ENCODE measurements at regions not wholly inside any gene's neighbourhood (a gene's known extent, or its start where the extent isn't known, plus 50 kb on each side); places are given as distances from the start of the nearest gene placed in this dataset.
"Not testable (repeated sequence)": the region's sequence is repeated elsewhere in the genome, so short reads cannot be mapped to it uniquely, and the experiment has no call there.

DNA sequence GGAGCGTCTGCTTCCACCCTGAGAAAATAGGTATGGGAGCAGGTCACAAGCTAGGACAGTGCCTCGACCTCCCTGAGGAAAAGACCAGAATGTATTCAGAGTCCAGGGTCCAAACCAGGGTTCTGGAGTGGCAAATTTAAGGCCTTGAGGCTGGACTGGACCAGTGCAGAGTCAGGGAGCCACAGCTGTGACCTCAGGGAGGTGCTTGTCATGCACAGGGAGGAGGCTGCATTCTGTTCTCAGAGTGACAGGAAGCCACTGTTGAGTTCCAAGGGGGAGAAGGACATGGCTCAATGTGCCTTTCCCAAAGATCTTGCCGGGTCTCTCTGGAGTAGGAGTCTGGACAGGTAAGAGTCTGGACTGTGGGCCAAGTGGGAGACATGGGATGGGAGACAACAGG is 254.0 kb downstream of the BCL2L11 start:
- H3K9me3 Mint-ChIP-seq (ENCODE audit: unreplicated experiment); DNase-seq; H3K4me1 Mint-ChIP-seq (ENCODE audit: low read depth, unreplicated experiment); H3K36me3 Mint-ChIP-seq (ENCODE audit: unreplicated experiment); H3K27me3 Mint-ChIP-seq (ENCODE audit: unreplicated experiment); H3K27ac Mint-ChIP-seq (ENCODE audit: unreplicated experiment); H3K4me3 Mint-ChIP-seq (ENCODE audit: unreplicated experiment): not testable (repeated sequence)

GRCh38 chr2:111375320-111375883 is 254.7 kb downstream of the BCL2L11 start:
- not testable (repeated sequence) for H3K27me3 Mint-ChIP-seq (ENCODE audit: unreplicated experiment); H3K4me3 Mint-ChIP-seq (ENCODE audit: unreplicated experiment); H3K27ac Mint-ChIP-seq (ENCODE audit: unreplicated experiment); DNase-seq; H3K36me3 Mint-ChIP-seq (ENCODE audit: unreplicated experiment); H3K4me1 Mint-ChIP-seq (ENCODE audit: low read depth, unreplicated experiment); H3K9me3 Mint-ChIP-seq (ENCODE audit: unreplicated experiment)

DNA sequence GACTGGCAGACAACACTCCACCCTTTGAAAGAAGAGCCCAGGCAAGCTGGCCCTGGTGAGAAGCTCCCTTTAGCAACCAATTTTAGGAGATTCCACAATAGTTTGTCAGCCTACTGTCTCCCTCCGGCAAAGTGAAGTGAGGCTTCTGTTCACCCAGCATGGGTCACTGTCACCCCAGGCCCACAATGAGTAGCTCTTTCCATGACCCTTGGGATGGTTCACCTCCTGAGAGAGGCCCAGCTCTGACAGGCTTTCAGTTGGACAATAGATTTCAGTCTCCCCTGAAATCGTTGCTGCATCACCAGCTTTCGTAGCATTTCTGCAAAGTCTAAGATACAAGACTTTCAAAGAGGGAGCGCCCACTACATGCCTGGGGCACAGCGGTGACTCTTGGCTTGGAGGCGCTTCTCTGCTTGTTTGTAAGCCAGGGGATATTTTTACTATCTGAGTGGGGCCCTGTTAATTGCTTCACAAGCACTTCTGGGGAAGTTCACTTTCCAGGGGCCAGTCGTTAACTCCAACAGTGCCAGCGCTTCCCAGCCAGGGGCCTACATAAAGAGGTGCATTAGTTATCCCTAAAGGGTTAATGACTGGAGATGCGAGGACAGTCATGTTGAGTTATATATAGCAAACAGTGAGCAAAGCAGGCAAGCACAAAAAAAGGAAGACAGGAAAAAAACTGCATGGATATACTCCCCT is 255.7 kb downstream of the BCL2L11 start:
- not testable (repeated sequence) for H3K27ac Mint-ChIP-seq (ENCODE audit: unreplicated experiment); DNase-seq; H3K4me3 Mint-ChIP-seq (ENCODE audit: unreplicated experiment); H3K36me3 Mint-ChIP-seq (ENCODE audit: unreplicated experiment); H3K4me1 Mint-ChIP-seq (ENCODE audit: low read depth, unreplicated experiment); H3K9me3 Mint-ChIP-seq (ENCODE audit: unreplicated experiment); H3K27me3 Mint-ChIP-seq (ENCODE audit: unreplicated experiment)

- H3K27me3 Mint-ChIP-seq (ENCODE audit: unreplicated experiment); H3K36me3 Mint-ChIP-seq (ENCODE audit: unreplicated experiment); H3K4me3 Mint-ChIP-seq (ENCODE audit: unreplicated experiment); H3K9me3 Mint-ChIP-seq (ENCODE audit: unreplicated experiment); DNase-seq; H3K27ac Mint-ChIP-seq (ENCODE audit: unreplicated experiment); H3K4me1 Mint-ChIP-seq (ENCODE audit: low read depth, unreplicated experiment): not testable (repeated sequence)
Observed at GRCh38 chr2:111376971-111377352, 256.2 kb downstream of the BCL2L11 start.

- H3K36me3 Mint-ChIP-seq (ENCODE audit: unreplicated experiment); H3K4me3 Mint-ChIP-seq (ENCODE audit: unreplicated experiment); H3K4me1 Mint-ChIP-seq (ENCODE audit: low read depth, unreplicated experiment); H3K27ac Mint-ChIP-seq (ENCODE audit: unreplicated experiment); DNase-seq; H3K27me3 Mint-ChIP-seq (ENCODE audit: unreplicated experiment); H3K9me3 Mint-ChIP-seq (ENCODE audit: unreplicated experiment): not testable (repeated sequence)
Observed at GRCh38 chr2:111377386-111377959, 256.8 kb downstream of the BCL2L11 start.

GRCh38 chr2:111378348-111378747 is 257.6 kb downstream of the BCL2L11 start:
- H3K27me3 Mint-ChIP-seq (ENCODE audit: unreplicated experiment); DNase-seq; H3K9me3 Mint-ChIP-seq (ENCODE audit: unreplicated experiment); H3K27ac Mint-ChIP-seq (ENCODE audit: unreplicated experiment); H3K36me3 Mint-ChIP-seq (ENCODE audit: unreplicated experiment); H3K4me3 Mint-ChIP-seq (ENCODE audit: unreplicated experiment); H3K4me1 Mint-ChIP-seq (ENCODE audit: low read depth, unreplicated experiment): not testable (repeated sequence)

DNA sequence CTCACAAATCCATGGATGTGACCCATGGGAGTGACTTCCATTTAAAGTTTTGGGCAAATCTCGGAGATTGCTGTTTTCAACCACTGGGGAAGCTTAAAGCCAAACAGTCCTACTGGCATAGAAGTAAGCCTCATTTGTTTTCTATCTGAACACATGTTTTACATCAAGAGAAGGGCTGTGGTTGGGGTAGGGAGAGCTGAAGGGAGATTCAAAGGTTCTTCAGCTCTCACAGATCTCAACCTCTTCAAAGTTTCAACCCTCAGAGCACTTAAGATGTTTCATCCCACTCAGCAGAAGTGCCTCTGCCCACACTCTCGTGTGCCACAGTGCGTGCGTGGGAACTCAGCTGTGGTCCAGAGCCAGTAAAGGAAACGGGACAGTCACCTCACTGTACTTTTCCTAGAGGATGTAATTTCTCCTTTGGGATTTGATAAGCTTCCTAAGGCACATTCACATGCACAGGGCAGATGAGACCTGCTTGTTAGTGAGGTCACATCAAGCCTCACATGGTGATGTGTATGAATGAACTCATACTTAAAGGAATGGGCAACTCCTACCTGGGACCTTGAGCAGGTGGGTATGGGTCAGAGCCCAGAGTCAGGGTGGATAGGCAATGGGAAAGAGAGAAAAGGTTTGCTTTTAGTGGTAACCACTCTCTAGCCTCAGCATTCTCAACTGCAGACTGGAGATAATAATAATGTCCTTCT is 260.2 kb downstream of the BCL2L11 start:
- not testable (repeated sequence) for DNase-seq; H3K27me3 Mint-ChIP-seq (ENCODE audit: unreplicated experiment); H3K36me3 Mint-ChIP-seq (ENCODE audit: unreplicated experiment); H3K27ac Mint-ChIP-seq (ENCODE audit: unreplicated experiment); H3K9me3 Mint-ChIP-seq (ENCODE audit: unreplicated experiment); H3K4me3 Mint-ChIP-seq (ENCODE audit: unreplicated experiment); H3K4me1 Mint-ChIP-seq (ENCODE audit: low read depth, unreplicated experiment)

- not testable (repeated sequence) for H3K4me1 Mint-ChIP-seq (ENCODE audit: low read depth, unreplicated experiment); DNase-seq; H3K27me3 Mint-ChIP-seq (ENCODE audit: unreplicated experiment); H3K4me3 Mint-ChIP-seq (ENCODE audit: unreplicated experiment); H3K27ac Mint-ChIP-seq (ENCODE audit: unreplicated experiment); H3K36me3 Mint-ChIP-seq (ENCODE audit: unreplicated experiment); H3K9me3 Mint-ChIP-seq (ENCODE audit: unreplicated experiment)
Observed at GRCh38 chr2:111381530-111382306, 261.0 kb downstream of the BCL2L11 start.

DNA sequence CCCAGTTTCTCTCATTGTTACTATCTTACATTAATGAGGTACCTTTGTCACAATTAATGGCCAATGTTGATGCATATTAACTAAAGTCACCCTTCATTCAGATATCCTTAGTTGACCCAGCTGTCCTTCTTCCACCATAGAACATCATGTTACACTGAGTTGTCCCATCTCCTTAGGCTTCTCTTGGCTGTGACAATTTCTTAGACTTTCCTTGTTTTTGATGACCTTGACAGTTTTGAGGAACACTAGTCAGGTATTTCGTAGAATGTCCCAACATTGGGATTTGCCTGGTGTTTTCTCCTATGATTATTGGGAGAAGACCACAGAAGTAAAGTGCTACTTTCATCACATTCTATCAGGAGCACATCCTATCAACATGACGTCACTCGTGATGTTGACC is 261.8 kb downstream of the BCL2L11 start:
- not testable (repeated sequence) for H3K36me3 Mint-ChIP-seq (ENCODE audit: unreplicated experiment); H3K9me3 Mint-ChIP-seq (ENCODE audit: unreplicated experiment); H3K27ac Mint-ChIP-seq (ENCODE audit: unreplicated experiment); H3K27me3 Mint-ChIP-seq (ENCODE audit: unreplicated experiment); H3K4me3 Mint-ChIP-seq (ENCODE audit: unreplicated experiment); H3K4me1 Mint-ChIP-seq (ENCODE audit: low read depth, unreplicated experiment); DNase-seq

DNA sequence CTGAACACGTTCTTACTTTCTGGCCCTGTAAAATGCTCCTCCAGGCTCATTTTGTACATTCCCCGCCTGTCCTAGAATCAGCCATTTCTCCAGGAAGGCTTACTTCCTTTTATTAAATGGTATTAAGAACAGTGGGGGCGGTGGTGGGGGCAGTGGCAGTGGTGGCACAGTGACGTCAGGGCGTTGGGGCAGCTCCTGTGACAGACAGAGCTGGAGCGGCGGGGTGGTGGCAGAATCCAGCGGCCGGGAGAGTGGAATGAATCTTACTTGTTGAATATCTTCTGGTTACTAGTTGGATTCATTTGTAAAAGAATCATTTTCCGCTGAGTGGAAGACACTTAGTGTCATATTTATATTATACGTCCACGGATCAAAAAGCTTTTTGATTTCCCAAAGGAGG is 262.6 kb downstream of the BCL2L11 start:
- not testable (repeated sequence) for H3K9me3 Mint-ChIP-seq (ENCODE audit: unreplicated experiment); H3K36me3 Mint-ChIP-seq (ENCODE audit: unreplicated experiment); H3K27ac Mint-ChIP-seq (ENCODE audit: unreplicated experiment); H3K4me3 Mint-ChIP-seq (ENCODE audit: unreplicated experiment); H3K4me1 Mint-ChIP-seq (ENCODE audit: low read depth, unreplicated experiment); H3K27me3 Mint-ChIP-seq (ENCODE audit: unreplicated experiment); DNase-seq

DNA sequence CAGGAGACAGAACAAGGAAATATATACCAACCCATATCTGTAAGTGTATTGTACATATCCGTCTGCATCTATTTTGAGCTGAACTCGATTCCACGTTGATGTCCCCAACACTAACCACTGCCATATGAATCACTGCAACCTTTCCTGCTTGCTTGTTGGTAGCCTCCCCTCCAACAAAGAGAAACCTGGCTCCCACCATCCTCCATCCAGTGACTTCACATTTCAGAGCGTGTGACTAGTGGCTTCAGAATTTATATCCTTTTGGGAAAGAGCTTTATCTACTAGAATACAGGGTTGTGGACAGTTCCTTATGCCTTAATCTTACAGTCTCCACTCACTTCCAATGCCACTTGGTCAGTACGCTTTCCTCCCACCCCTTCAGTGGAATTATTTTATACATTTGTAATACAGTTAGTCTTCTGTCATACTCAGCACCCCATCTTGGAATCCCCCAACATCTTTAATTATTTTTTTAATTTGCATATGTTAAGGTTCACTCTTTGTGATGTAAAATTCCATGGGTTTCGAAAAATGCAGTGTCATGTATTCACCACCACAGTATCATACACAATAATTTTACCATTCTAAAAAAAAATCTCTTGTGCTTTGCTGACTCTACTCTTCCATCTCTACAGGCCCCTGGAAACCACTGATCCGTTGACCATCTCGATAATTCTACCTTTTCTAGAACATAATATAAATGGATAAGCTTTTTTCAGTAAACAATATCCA is 264.7 kb downstream of the BCL2L11 start:
- DNase-seq; H3K4me1 Mint-ChIP-seq (ENCODE audit: low read depth, unreplicated experiment); H3K4me3 Mint-ChIP-seq (ENCODE audit: unreplicated experiment); H3K27ac Mint-ChIP-seq (ENCODE audit: unreplicated experiment); H3K9me3 Mint-ChIP-seq (ENCODE audit: unreplicated experiment); H3K36me3 Mint-ChIP-seq (ENCODE audit: unreplicated experiment); H3K27me3 Mint-ChIP-seq (ENCODE audit: unreplicated experiment): not testable (repeated sequence)

All from glutamatergic neuron (in vitro differentiated cells).